HG03354 (cell line): ENCODE measurements at regions not wholly inside any gene's neighbourhood (a gene's known extent, or its start where the extent isn't known, plus 50 kb on each side); places are given as distances from the start of the nearest gene placed in this dataset.

Experiments
- ATAC-seq: cut with Tn5 transposase; IDR thresholded peaks from one replicate; pipeline ENCODE4 v1.9.1; 2021; ENCODE audit warnings: mild to moderate bottlenecking; ENCODE audit not compliant: unreplicated experiment, poor library complexity, severe bottlenecking

- ATAC-seq: peak; percentile 71
These were observed 106.6 kb upstream of the TMC3 start for GRCh38 chr15:81480645-81481053.

GRCh38 chr15:81478354-81478753 lies 104.3 kb upstream of the TMC3 start:
- ATAC-seq: no peak

DNA sequence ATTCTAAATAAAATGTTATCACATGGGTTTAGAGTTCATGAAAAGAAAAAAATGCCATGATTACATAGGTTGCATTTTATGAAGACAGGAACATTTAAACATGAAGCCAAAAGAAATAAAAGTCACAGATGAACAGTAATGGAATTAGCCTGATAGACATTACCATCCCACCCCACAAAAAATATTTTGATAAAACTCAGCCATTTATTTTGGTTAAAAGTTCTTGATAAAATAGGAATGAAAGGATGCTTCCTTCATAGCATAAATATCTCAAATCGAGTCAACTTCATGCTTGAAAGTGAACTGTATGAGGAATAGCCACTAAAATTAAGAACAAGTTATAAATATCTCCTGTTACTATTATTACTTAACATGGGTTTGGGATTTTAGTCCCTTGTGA lies 101.9 kb upstream of the TMC3 start:
- ATAC-seq: no peak

GRCh38 chr15:81475471-81475870 lies 101.5 kb upstream of the TMC3 start:
- ATAC-seq: no peak

DNA sequence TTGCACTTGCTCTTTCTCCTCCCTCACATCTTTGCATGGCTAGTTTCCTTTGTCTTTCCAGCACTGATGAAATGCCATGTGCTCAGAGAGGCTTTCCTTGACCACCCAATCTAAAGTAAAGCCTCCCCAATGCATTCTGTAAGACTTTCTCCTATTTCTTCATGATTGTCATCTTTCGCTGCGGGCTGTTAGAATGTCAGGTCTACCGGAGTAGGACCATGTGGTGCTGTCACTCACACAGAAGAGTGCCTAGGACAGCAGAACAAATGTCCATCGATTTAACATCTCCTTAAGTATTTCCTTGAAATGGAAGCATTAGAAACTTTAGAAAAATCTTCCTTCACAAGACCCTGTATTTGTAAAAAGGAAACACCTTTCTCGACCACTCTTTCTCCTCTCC lies 99.9 kb upstream of the TMC3 start:
- no peak for ATAC-seq

- ATAC-seq: no peak
These were observed 99.2 kb upstream of the TMC3 start for GRCh38 chr15:81473177-81473576.

DNA sequence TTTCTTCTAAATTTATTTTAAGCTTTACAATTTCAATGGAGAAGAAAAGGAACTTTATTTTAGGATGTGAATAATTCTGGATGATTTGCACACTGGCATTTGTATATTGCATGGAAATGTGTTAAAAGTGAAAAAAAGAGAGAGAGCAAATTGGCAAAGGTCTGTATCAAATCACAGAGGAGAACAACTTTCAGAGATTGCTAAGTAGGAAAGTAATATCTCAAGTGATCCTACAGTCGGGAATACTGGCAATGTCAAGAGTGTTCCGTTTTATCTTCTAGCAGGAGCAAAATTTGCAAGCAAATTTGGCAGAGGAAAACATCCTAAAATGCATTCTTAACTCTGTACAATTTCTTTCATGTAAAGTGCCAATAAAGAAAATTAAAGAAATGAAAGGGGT lies 97.1 kb upstream of the TMC3 start:
- ATAC-seq: no peak

DNA sequence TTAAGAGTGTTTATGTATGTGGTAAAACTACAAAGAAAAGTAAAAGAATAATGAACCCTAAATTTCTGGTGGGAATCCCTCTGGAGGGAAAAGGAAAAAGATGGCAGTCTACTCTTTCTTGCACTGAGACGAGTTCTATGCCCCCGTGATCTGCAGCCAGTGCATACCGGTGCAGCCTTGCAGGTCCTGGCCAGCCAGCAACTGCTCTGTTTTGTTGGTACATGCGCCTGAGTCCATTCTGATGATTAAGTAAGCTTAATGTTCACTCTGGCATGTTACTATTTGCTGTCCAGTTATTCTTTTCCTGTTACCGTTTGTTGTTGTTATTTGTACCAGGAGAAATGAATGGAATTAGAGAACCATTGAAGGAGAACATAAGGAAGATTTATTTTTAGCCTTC lies 95.1 kb upstream of the TMC3 start:
- ATAC-seq: no peak

- no peak for ATAC-seq
These were observed 92.7 kb upstream of the TMC3 start for GRCh38 chr15:81466741-81467140.

DNA sequence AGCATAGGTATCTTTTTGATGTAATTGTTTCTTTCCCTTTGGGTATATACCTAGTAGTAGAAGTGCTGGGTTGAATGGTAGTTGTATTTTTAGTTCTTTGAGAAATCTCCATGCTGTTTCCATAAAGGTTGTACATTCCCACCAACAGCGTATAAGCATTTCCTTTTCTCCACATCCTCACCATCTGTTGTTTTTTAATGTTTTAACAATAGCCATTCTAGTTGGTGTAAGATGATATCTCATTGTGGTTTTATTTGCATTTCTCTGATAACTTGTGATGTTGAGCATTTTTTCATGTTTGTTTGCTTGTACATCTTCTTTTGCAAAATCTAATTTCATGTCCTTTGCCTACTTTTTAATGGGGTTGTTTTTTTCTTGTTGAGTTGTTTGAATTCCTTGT lies 80.0 kb upstream of the TMC3 start:
- no peak for ATAC-seq

GRCh38 chr15:81450721-81451120 lies 76.7 kb upstream of the TMC3 start:
- no peak for ATAC-seq

DNA sequence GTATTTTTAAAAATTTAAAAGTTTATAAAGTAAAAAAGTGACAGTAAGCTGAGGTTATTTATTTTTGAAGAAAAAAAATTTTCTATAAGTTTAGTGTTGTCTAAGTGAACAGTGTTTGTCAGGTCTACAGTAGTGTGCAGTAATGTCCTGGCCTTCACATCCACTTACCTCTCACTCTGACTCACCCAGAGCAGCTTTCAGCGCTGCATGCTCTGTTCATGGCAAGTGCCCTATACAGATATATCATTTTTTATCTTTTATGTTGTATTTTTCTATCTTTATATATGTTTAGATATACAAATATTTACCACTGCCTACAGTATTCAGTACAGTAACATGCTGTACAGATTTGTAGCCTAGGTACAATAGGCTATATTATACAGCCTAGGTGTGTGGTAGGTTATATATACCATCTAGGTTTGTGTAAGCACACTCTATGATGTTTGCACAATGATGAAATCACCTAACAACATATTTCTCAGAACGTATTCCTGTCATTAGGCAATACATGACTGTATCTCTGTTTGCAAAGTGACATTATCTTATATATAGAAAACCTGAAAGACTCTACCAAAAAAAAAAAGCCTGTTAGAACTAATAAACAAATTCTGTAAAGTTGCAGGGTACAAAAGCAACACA lies 75.9 kb upstream of the TMC3 start:
- ATAC-seq: no peak

DNA sequence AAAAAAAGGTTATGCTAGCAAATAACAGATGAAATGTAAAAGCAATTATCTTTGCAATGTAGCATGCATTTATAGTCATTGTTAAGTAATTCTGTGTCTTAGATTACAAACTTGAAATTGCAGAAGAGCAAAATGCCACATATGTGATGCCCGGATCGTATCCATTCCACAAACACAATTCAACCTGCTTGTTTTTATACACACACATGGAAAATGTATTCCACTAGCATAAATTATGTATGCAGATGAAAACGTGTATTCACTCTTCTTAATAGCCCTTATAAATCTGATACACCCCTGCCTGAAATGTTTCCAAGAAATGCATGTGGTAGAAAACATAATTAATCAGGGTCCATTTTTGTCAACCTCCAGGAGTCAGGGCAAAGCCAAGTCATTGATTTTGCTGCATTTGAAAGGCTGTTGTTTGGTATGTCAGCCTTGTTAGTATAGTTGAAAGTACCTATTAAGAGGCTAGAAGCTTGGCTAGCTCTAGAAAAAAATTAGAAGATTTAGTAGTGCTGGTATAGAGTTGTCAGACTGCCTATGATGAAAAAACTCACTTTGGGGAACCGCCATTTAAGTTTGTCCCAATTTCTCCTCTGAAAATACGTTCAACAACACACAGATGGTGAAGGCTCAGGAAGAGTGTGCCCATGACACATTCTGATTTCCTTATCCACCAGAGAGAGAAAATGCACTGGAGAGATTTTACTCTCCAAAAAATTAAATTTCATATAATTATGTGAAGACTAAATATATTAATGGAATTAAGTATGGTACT lies 69.2 kb upstream of the TMC3 start:
- no peak for ATAC-seq

GRCh38 chr15:81442454-81442853 lies 68.4 kb upstream of the TMC3 start:
- ATAC-seq: no peak

- ATAC-seq: no peak
These were observed 60.8 kb upstream of the TMC3 start for GRCh38 chr15:81434851-81435250.

DNA sequence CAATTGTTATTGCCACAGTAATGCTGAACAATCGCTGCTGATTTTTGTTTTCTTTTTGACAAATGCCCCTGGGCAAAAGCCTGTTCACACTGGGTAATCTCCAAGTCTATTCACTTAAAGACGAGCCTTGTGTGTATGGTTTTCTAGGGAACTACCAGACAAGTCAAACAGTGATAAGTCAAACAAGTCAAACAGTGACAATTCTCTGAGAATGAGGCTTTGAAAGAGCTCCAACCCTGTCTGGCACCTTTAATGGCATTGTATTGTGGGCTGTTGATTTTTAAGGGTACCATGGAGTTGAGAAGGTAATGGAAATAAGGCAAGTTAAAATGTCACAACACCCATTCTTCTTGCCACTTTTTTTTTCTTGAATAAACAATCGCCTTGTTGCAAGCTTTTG lies 59.4 kb upstream of the TMC3 start:
- ATAC-seq: no peak

GRCh38 chr15:81432179-81432578 lies 58.2 kb upstream of the TMC3 start:
- ATAC-seq: no peak

DNA sequence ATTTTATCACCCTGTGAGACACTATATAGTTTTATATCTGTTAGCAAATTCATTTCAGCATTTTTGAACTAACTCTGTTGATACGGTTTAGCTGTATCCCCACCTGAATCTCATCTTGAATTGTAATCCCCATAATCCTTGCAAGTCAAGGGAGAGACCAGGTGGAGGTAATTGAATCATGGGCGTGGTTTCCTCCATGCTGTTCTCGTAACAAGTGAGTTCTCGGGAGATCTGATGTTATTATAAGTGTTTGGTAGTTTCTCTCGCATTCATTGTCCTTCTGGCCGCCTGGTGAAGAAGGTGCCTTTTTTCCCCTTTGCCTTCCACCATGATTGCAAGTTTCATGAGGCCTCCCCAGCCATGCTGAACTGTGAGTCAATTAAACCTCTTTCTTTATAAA lies 53.2 kb upstream of the TMC3 start:
- ATAC-seq: no peak

DNA sequence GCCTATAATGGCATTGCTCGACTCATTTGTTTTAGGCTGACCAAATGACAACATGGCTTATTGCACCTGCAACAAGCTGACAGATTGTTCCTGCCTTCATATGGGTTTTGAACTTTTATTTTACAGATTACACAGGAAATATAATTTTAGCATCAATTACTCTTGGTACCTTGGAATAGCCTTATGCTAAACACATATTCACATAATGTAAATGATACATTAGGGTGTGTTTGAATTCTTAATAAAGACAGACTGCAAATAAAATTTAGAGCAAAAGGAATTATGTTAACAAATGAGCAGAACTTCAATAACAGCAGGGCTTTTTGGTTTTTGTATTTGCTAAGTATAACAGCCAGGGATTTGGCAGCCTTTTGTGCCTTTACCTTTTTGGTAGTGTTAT lies 51.9 kb upstream of the TMC3 start:
- ATAC-seq: no peak
